Stomach (tissue), 8 donors: ENCODE measurements at regions not wholly inside any gene's neighbourhood (a gene's known extent, or its start where the extent isn't known, plus 50 kb on each side); places are given as distances from the start of the nearest gene placed in this dataset.

Source experiments
- DNase-seq, 2 donors: peaks; one replicate each; pipeline versions ENCODE4 v3.0.0 to v3.0.0-alpha.2; 2013 to 2019
- H3K27ac ChIP-seq, 5 donors: fragments of 200-600 bp in 4 of 5; sonication (generic) in 4 of 5; one replicate each; pipeline ENCODE4 v1.5.1; 2013 to 2019; ENCODE audit warnings: mild to moderate bottlenecking in 1 of 5, moderate library complexity in 1 of 5
- H3K27me3 ChIP-seq, 3 donors: fragments of 200-600 bp; sonication (generic); one replicate each; pipeline ENCODE4 v1.5.1; 2017 to 2019; ENCODE audit warnings: mixed run types in 1 of 3
- H3K36me3 ChIP-seq, 4 donors: fragments of 200-600 bp; sonication (generic); 1 replicate in 3 of 4; 2 replicates in 1 of 4; pipeline ENCODE4 v1.5.1; 2016 to 2019
- H3K4me1 ChIP-seq, 4 donors: fragments of 200-600 bp; sonication (generic); one replicate each; pipeline ENCODE4 v1.5.1; 2016 to 2019
- H3K4me3 ChIP-seq, 4 donors: fragments of 200-600 bp; sonication (generic) in 3 of 4; one replicate each; pipeline ENCODE4 v1.5.1; 2016 to 2019; ENCODE audit warnings: mild to moderate bottlenecking in 1 of 4
- H3K9me3 ChIP-seq, 4 donors: fragments of 200-600 bp; sonication (generic); one replicate each; pipeline ENCODE4 v1.5.1; 2016 to 2019
- CTCF ChIP-seq, 7 experiments: fragments of 450-650 bp in 4 of 7; fragments of 200-600 bp in 3 of 7; sonication (generic) in 3 of 7; IDR thresholded peaks; one replicate each; pipeline ENCODE4 v1.5.1; 2016 to 2019; ENCODE audit warnings: antibody characterized with exemption in 7 of 7, control low read depth in 2 of 7, mild to moderate bottlenecking in 1 of 7
- EP300 ChIP-seq: sonication (generic); formaldehyde crosslinking; IDR thresholded peaks from one replicate; pipeline ENCODE4 v1.6.1; 2017; ENCODE audit warnings: antibody characterized with exemption
- POLR2A ChIP-seq, 4 donors: fragments of 450-650 bp; IDR thresholded peaks; one replicate each; pipeline ENCODE4 v1.6.1; 2016; ENCODE audit warnings: antibody characterized with exemption in 4 of 4, control low read depth in 2 of 4, mild to moderate bottlenecking in 1 of 4, moderate library complexity in 1 of 4
- POLR2AphosphoS5 ChIP-seq, 3 donors: sonication (generic); formaldehyde crosslinking; IDR thresholded peaks; one replicate each; pipeline ENCODE4 v1.6.1; 2016; ENCODE audit warnings: antibody characterized with exemption in 3 of 3
- WGBS, 5 donors: extraction: QIAGEN DNeasy Blood & Tissue Kit in 3 of 5; methylation state at CpG; one replicate each; pipeline versions ENCODE4 v1.1.5 to v1.1.7; 2013 to 2018; 5-methylcytosine and 5-hydroxymethylcytosine counted together
- intact Hi-C: fragments of 100-400 bp; cut with DNase I; formaldehyde crosslinking; loops from one replicate; pipeline ENCODE4 v1.15.1; 2023; ENCODE audit warnings: low total_unique reads
- donor health status: healthy with polysubstance abuse.
- donor health status: Bipolar disorder and iron deficiency.
- donor health status: healthy.

- Histone ChIP-seq H3K4me1 (no peaks in the 10 kb centered on the region), H3K36me3 (no peaks in the 10 kb centered on the region), H3K27me3 (no peaks in the 10 kb centered on the region), H3K4me3 (no peak overlapping the region), H3K27ac (no peak overlapping the region), H3K9me3 (peaks cover 0 to 6% (median 3%) of the 10 kb centered on the region in 4 donors)
- TF ChIP-seq POLR2AphosphoS5 (IDR thresholded peaks at IDR 0.05) = no peak
- no peak for TF ChIP-seq CTCF (IDR thresholded peaks at IDR 0.05)
- TF ChIP-seq EP300 = no peak
- TF ChIP-seq POLR2A (IDR thresholded peaks at IDR 0.05) = no peak
- intact Hi-C loops = no loop called here
- no peak for DNase-seq
Measured at GRCh38 chr3:152656972-152657355, 178.0 kb upstream of the P2RY1 start.

DNA sequence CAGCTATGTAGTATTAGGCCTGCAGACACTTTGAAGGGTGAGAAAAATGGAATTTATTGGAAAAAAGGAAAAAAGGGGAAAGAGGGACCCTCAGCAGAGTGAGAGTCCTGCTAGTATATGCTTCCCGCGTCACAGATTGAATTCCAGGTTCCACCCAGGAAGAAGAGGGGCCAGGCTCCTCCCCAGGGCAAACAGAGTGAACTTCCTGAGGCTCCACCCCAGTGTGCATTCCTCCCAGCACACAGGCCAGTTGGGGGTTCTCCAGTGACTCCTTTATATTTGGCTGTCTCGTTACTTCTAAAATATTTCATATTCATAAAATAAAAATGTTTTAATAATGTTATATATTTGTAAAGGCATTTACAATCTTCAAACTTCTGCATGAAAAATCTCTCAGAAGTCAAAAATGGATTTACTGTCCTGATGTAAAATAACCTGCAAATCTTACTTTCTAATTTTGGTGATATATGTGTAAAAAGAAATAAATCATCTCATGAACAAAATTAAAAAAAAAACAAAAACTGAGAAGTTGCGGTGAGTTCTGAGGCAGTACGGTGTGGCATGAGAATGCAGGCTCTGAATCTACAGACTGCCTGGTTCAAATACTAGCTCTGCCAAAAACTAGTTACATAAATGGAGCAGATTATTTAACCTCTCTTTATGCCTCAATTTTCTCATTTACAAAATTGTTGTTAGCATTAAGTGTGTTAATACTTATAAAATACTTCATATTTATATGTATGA is 175.8 kb upstream of the P2RY1 start:
- H3K27ac ChIP-seq = no peak overlapping the region
- H3K9me3 ChIP-seq = peaks cover 0 to 11% (median 3%) of the 10 kb centered on the region in 4 donors
- H3K27me3 ChIP-seq = no peaks in the 10 kb centered on the region
- no peaks in the 10 kb centered on the region for H3K4me1 ChIP-seq
- H3K36me3 ChIP-seq = no peaks in the 10 kb centered on the region
- intact Hi-C loops = no loop called here
- DNase-seq = no peak
- H3K4me3 ChIP-seq = no peak overlapping the region
- WGBS, 5 donors = 67 to 73% (median 71%) methylated on average over 5 of the region's 5 CpGs
- TF ChIP-seq CTCF (IDR thresholded peaks at IDR 0.05) (no peak), POLR2AphosphoS5 (IDR thresholded peaks at IDR 0.05) (no peak), POLR2A (IDR thresholded peaks at IDR 0.05) (no peak), EP300 (no peak)

GRCh38 chr3:152662157-152662556 is 172.8 kb upstream of the P2RY1 start:
- 55 to 91% (median 90%) methylated on average over 2 of the region's 2 CpGs for WGBS, 5 donors
- TF ChIP-seq POLR2AphosphoS5 (IDR thresholded peaks at IDR 0.05) (no peak), POLR2A (IDR thresholded peaks at IDR 0.05) (no peak), EP300 (no peak), CTCF (IDR thresholded peaks at IDR 0.05) (no peak)
- Histone ChIP-seq H3K36me3 (no peaks in the 10 kb centered on the region), H3K4me1 (no peaks in the 10 kb centered on the region), H3K27me3 (no peaks in the 10 kb centered on the region), H3K9me3 (peaks cover 0 to 11% (median 3%) of the 10 kb centered on the region in 4 donors), H3K4me3 (no peak overlapping the region), H3K27ac (no peak overlapping the region)
- no peak for DNase-seq
- intact Hi-C loops = no loop called here

- H3K9me3 ChIP-seq = peaks cover 0 to 11% (median 3%) of the 10 kb centered on the region in 4 donors
- intact Hi-C loops = no loop called here
- no peak for DNase-seq
- no peaks in the 10 kb centered on the region for H3K27me3 ChIP-seq
- H3K36me3 ChIP-seq = no peaks in the 10 kb centered on the region
- no peak for TF ChIP-seq EP300
- no peak for TF ChIP-seq CTCF (IDR thresholded peaks at IDR 0.05)
- no peak for TF ChIP-seq POLR2AphosphoS5 (IDR thresholded peaks at IDR 0.05)
- no peak for TF ChIP-seq POLR2A (IDR thresholded peaks at IDR 0.05)
- no peaks in the 10 kb centered on the region for H3K4me1 ChIP-seq
- no peak overlapping the region for H3K27ac ChIP-seq
- no peak overlapping the region for H3K4me3 ChIP-seq
Measured at GRCh38 chr3:152664766-152665165, 170.2 kb upstream of the P2RY1 start.
